DND-41 (cell line): ENCODE measurements at regions not wholly inside any gene's neighbourhood (a gene's known extent, or its start where the extent isn't known, plus 50 kb on each side); places are given as distances from the start of the nearest gene placed in this dataset.

Experiments used
- ATAC-seq: fragments of 200-7000 bp; cut with Tn5 transposase; 3 replicates; pipeline ENCODE4 v1.9.1; 2021; ENCODE audit warnings: low read depth; ENCODE audit not compliant: insufficient read depth
- DNase-seq: peaks from one replicate; pipeline ENCODE4 v3.0.0-alpha.2; 2020
- H2AFZ ChIP-seq: 2 replicates; pipeline ENCODE4 v1.6.0; 2012; ENCODE audit warnings: low read depth, low read length
- H3K27ac ChIP-seq: 2 replicates; pipeline ENCODE4 v1.5.1; 2012; ENCODE audit warnings: low read length, inconsistent platforms
- H3K27me3 ChIP-seq: fragments of 200-600 bp; sonication (generic); 2 replicates; pipeline ENCODE4 v1.6.0; 2012; ENCODE audit warnings: low read length, mild to moderate bottlenecking, inconsistent platforms; ENCODE audit not compliant: insufficient read depth, poor library complexity
- H3K36me3 ChIP-seq: 2 replicates; pipeline ENCODE4 v1.5.1; 2012; ENCODE audit warnings: low read length, inconsistent platforms; ENCODE audit not compliant: insufficient read depth
- H3K4me1 ChIP-seq: 2 replicates; pipeline ENCODE4 v1.5.1; 2012; ENCODE audit warnings: mild to moderate bottlenecking, low read length; ENCODE audit not compliant: insufficient read depth
- H3K4me2 ChIP-seq: 2 replicates; pipeline ENCODE4 v1.6.0; 2012; ENCODE audit warnings: mild to moderate bottlenecking, moderate library complexity, low read length, inconsistent platforms; ENCODE audit not compliant: insufficient read depth
- H3K4me3 ChIP-seq, 2 experiments: fragments of 200-600 bp in 1 of 2; shearing (Covaris generic) in 1 of 2; 2 replicates each; pipeline ENCODE4 v1.5.1; 2012 to 2016; ENCODE audit warnings: inconsistent platforms in 2 of 2, low read length in 2 of 2, mild to moderate bottlenecking in 2 of 2, low read depth in 1 of 2, moderate library complexity in 1 of 2
- H3K79me2 ChIP-seq: 2 replicates; pipeline ENCODE4 v1.6.0; 2012; ENCODE audit warnings: low read length, inconsistent platforms; ENCODE audit not compliant: insufficient read depth
- H3K9ac ChIP-seq: 2 replicates; pipeline ENCODE4 v1.6.0; 2012; ENCODE audit warnings: low read depth, mild to moderate bottlenecking, inconsistent platforms, low read length, moderate library complexity
- H3K9me3 ChIP-seq: 2 replicates; pipeline ENCODE4 v1.5.1; 2012; ENCODE audit warnings: low read length, moderate library complexity, mild to moderate bottlenecking, inconsistent platforms; ENCODE audit not compliant: insufficient read depth, severe bottlenecking
- H4K20me1 ChIP-seq: 2 replicates; pipeline ENCODE4 v1.6.0; 2012; ENCODE audit warnings: low read length; ENCODE audit not compliant: insufficient read depth
- EZH2 ChIP-seq: IDR thresholded peaks from 3 replicates; pipeline ENCODE4 v1.6.1; 2012; ENCODE audit warnings: borderline replicate concordance, low read depth, mild to moderate bottlenecking, moderate library complexity, low read length, inconsistent platforms; ENCODE audit not compliant: severe bottlenecking
- TF ChIP-seq, protein P1 (sequence below): IDR thresholded peaks from 2 replicates; pipeline ENCODE4 v1.5.1; 2012; ENCODE audit warnings: borderline replicate concordance, low read length, moderate library complexity, mild to moderate bottlenecking; ENCODE audit not compliant: poor library complexity, severe bottlenecking; ENCODE audit errors: extremely low read depth

DNA sequence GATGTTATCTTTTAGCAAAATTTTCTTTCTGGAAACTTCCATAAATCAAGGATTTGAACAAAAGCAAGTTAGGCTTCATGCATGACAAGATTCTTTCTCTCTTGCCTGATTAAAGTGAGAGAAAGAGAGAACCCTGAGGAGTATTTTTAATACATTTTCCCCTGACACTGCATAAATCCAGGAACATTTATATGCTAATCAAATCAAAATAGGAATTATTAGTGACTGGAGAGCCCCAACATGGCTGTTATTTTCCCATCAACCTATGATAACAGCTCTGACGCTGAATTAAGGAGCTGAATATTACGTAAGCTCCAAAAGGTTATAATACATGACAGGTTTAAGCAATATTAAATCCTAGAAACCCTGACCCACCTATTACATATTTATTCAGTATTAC lies 930.2 kb upstream of the PIK3C3 start:
- Histone ChIP-seq H3K4me3 (no peak overlapping the region), H3K9me3 (no peaks in the 10 kb centered on the region), H3K27ac (no peak overlapping the region), H3K36me3 (no peaks in the 10 kb centered on the region), H3K4me2 (no peak overlapping the region), H3K4me1 (no peaks in the 10 kb centered on the region), H2AFZ (no peak overlapping the region), H3K9ac (no peak overlapping the region), H3K27me3 (no peaks in the 10 kb centered on the region), H3K79me2 (no peaks in the 10 kb centered on the region), H4K20me1 (no peaks in the 10 kb centered on the region)
- ATAC-seq (no peak), DNase-seq (no peak)
- TF ChIP-seq, protein P1, sequence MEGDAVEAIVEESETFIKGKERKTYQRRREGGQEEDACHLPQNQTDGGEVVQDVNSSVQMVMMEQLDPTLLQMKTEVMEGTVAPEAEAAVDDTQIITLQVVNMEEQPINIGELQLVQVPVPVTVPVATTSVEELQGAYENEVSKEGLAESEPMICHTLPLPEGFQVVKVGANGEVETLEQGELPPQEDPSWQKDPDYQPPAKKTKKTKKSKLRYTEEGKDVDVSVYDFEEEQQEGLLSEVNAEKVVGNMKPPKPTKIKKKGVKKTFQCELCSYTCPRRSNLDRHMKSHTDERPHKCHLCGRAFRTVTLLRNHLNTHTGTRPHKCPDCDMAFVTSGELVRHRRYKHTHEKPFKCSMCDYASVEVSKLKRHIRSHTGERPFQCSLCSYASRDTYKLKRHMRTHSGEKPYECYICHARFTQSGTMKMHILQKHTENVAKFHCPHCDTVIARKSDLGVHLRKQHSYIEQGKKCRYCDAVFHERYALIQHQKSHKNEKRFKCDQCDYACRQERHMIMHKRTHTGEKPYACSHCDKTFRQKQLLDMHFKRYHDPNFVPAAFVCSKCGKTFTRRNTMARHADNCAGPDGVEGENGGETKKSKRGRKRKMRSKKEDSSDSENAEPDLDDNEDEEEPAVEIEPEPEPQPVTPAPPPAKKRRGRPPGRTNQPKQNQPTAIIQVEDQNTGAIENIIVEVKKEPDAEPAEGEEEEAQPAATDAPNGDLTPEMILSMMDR: no peak
- no peak for TF ChIP-seq EZH2

DNA sequence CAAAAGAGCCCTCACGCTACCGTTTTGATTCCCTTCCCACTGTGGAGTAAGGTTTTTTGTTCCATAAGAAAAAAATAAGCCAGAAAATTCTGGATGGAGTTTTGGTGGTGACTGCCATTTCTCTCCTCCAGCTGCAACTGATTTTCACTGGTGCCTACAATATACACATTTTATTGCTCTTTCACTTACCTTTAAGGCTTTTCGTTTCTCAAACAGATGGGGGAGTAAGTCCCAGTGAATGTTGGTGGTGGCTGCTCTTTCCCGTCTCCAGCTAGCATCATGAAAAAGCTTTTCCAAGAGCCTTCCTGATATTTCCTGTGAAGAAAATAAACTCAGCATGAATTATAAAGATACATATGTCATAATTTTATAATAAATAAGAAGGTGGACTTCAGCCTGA lies 932.5 kb upstream of the PIK3C3 start:
- Histone ChIP-seq H3K4me3 (no peak overlapping the region), H2AFZ (no peak overlapping the region), H3K9ac (no peak overlapping the region), H4K20me1 (no peaks in the 10 kb centered on the region), H3K36me3 (no peaks in the 10 kb centered on the region), H3K79me2 (no peaks in the 10 kb centered on the region), H3K4me1 (no peaks in the 10 kb centered on the region), H3K9me3 (no peaks in the 10 kb centered on the region), H3K27me3 (no peaks in the 10 kb centered on the region), H3K27ac (no peak overlapping the region), H3K4me2 (no peak overlapping the region)
- DNase-seq (no peak), ATAC-seq (no peak)
- TF ChIP-seq, protein P1: no peak
- TF ChIP-seq EZH2: no peak

DNA sequence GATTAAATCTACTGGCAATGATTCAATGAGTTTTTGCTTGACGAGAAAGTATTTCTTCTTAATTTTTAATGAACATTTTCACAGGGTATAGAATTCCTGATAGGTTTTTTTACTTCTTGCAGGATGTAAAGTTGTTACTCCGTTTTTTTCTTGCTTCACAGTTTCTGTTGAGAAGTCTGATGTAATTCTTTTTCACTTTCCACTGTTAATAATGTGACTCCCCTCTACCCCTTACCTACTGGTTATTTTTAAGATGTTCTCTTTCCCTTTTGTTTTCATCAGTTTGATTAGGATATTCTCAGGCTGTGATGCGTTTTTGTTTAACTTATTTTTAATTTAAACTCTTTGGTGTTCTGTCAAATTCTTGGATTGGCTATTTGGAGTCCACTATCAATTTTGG lies 933.9 kb upstream of the PIK3C3 start:
- no peak overlapping the region for H2AFZ ChIP-seq
- DNase-seq (no peak), ATAC-seq (no peak)
- H3K4me3 ChIP-seq: no peak overlapping the region
- H3K27ac ChIP-seq: no peak overlapping the region
- H3K4me1 ChIP-seq: no peaks in the 10 kb centered on the region
- H3K4me2 ChIP-seq: no peak overlapping the region
- no peaks in the 10 kb centered on the region for H3K9me3 ChIP-seq
- TF ChIP-seq, protein P1: no peak
- no peak for TF ChIP-seq EZH2
- no peak overlapping the region for H3K9ac ChIP-seq
- H3K27me3 ChIP-seq: no peaks in the 10 kb centered on the region
- no peaks in the 10 kb centered on the region for H3K36me3 ChIP-seq
- H4K20me1 ChIP-seq: no peaks in the 10 kb centered on the region
- H3K79me2 ChIP-seq: no peaks in the 10 kb centered on the region

DNA sequence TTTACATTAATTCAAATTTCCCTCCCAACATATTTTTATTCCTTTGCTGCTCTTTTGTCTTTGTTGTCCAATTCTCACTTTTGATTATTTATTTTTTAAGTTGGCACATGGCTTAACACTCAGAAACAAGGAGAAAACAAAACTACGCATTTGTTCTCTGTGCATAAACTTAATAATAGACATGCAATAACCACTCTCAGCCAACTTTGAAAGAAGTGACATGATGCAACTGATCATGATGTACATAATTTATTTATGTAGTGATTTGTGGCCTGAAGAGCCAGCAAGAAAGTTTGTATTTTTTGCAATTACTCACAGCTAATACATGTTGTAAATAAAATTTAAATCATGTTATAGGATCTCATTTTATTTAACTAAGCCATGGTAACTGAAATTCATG lies 942.8 kb upstream of the PIK3C3 start:
- ATAC-seq (no peak), DNase-seq (no peak)
- no peak overlapping the region for H3K4me3 ChIP-seq
- H3K27me3 ChIP-seq: no peaks in the 10 kb centered on the region
- H3K9ac ChIP-seq: no peak overlapping the region
- no peaks in the 10 kb centered on the region for H3K79me2 ChIP-seq
- H3K4me1 ChIP-seq: no peaks in the 10 kb centered on the region
- no peak for TF ChIP-seq EZH2
- TF ChIP-seq, protein P1: no peak
- no peak overlapping the region for H3K27ac ChIP-seq
- no peak overlapping the region for H3K4me2 ChIP-seq
- H2AFZ ChIP-seq: no peak overlapping the region
- no peaks in the 10 kb centered on the region for H3K36me3 ChIP-seq
- no peaks in the 10 kb centered on the region for H3K9me3 ChIP-seq
- H4K20me1 ChIP-seq: no peaks in the 10 kb centered on the region
